Neuronal stem cell (in vitro differentiated cells): ENCODE measurements at regions not wholly inside any gene's neighbourhood (a gene's known extent, or its start where the extent isn't known, plus 50 kb on each side); places are given as distances from the start of the nearest gene placed in this dataset.

Source experiments
- DNase-seq: peaks from one replicate; pipeline ENCODE4 v3.0.0-alpha.2; 2013; ENCODE audit warnings: low spot score
- H2AFZ ChIP-seq: one replicate; pipeline ENCODE4 v1.6.1; 2013; ENCODE audit warnings: mild to moderate bottlenecking, low read length, inconsistent platforms
- H2AK5ac ChIP-seq: 2 replicates; pipeline ENCODE4 v1.6.1; 2013; ENCODE audit warnings: low read depth, mild to moderate bottlenecking, inconsistent platforms, low read length, moderate library complexity, mixed read lengths
- H2BK120ac ChIP-seq: 2 replicates; pipeline ENCODE4 v1.6.1; 2013; ENCODE audit warnings: low read depth, mild to moderate bottlenecking, inconsistent platforms, low read length, moderate library complexity, mixed read lengths
- H2BK12ac ChIP-seq: one replicate; pipeline ENCODE4 v1.6.1; 2013; ENCODE audit warnings: low read length, inconsistent platforms
- H2BK15ac ChIP-seq: 2 replicates; pipeline ENCODE4 v1.6.1; 2013; ENCODE audit warnings: mild to moderate bottlenecking, low read length, inconsistent platforms, mixed read lengths
- H2BK5ac ChIP-seq: one replicate; pipeline ENCODE4 v1.6.1; 2013; ENCODE audit warnings: inconsistent platforms, mild to moderate bottlenecking, low read length, moderate library complexity
- H3K14ac ChIP-seq: one replicate; pipeline ENCODE4 v1.6.1; 2013; ENCODE audit warnings: low read length, inconsistent platforms
- H3K18ac ChIP-seq: 2 replicates; pipeline ENCODE4 v1.6.1; 2013; ENCODE audit warnings: low read length, inconsistent platforms
- H3K23ac ChIP-seq: 2 replicates; pipeline ENCODE4 v1.6.1; 2013; ENCODE audit warnings: low read depth, mild to moderate bottlenecking, mixed read lengths, low read length, inconsistent platforms; ENCODE audit not compliant: poor library complexity
- H3K27ac ChIP-seq: replicated peaks from 3 replicates; pipeline ENCODE4 v1.5.1; 2013; ENCODE audit warnings: low read length, inconsistent platforms
- H3K27me3 ChIP-seq, 3 experiments: 2 replicates each; pipeline ENCODE4 v1.6.1; 2013; ENCODE audit warnings: low read length in 3 of 3, mild to moderate bottlenecking in 2 of 3, inconsistent platforms in 1 of 3, low read depth in 1 of 3, mixed read lengths in 1 of 3, moderate library complexity in 1 of 3; ENCODE audit not compliant: control insufficient read depth in 3 of 3, insufficient read depth in 3 of 3
- H3K36me3 ChIP-seq, 2 donors: replicated peaks in 1 of 2; 2 replicates each; pipeline ENCODE4 v1.6.1; 2013; ENCODE audit warnings: low read length in 2 of 2; ENCODE audit not compliant: control insufficient read depth in 2 of 2, insufficient read depth in 2 of 2
- H3K4ac ChIP-seq: 2 replicates; pipeline ENCODE4 v1.6.1; 2013; ENCODE audit warnings: inconsistent platforms, mild to moderate bottlenecking, low read length, moderate library complexity
- H3K4me1 ChIP-seq, 2 donors: 1 replicate in 1 of 2; 2 replicates in 1 of 2; pipeline ENCODE4 v1.6.1; 2013; ENCODE audit warnings: low read length in 2 of 2, low read depth in 1 of 2; ENCODE audit not compliant: control insufficient read depth in 2 of 2, insufficient read depth in 1 of 2
- H3K4me2 ChIP-seq: one replicate; pipeline ENCODE4 v1.6.1; 2013; ENCODE audit warnings: mild to moderate bottlenecking, low read length, inconsistent platforms; ENCODE audit not compliant: insufficient read depth, poor library complexity, severe bottlenecking
- H3K4me3 ChIP-seq, 2 donors: 2 replicates each; pipeline ENCODE4 v1.5.1; 2013; ENCODE audit warnings: low read length in 2 of 2, mild to moderate bottlenecking in 2 of 2, inconsistent platforms in 1 of 2, moderate library complexity in 1 of 2
- H3K79me1 ChIP-seq: one replicate; pipeline ENCODE4 v1.6.1; 2013; ENCODE audit warnings: low read depth, mild to moderate bottlenecking, inconsistent platforms, low read length, moderate library complexity
- H3K9ac ChIP-seq: one replicate; pipeline ENCODE4 v1.6.1; 2013; ENCODE audit warnings: mild to moderate bottlenecking, low read depth, low read length, inconsistent platforms; ENCODE audit not compliant: poor library complexity
- H3K9me3 ChIP-seq, 2 donors: replicated peaks in 1 of 2; 2 replicates each; pipeline versions ENCODE3 to v1.6.1; 2013; ENCODE audit warnings: low read length in 2 of 2, mild to moderate bottlenecking in 2 of 2, inconsistent platforms in 1 of 2, low read depth in 1 of 2, mixed read lengths in 1 of 2, moderate library complexity in 1 of 2; ENCODE audit not compliant: control insufficient read depth in 2 of 2, insufficient read depth in 1 of 2
- H4K8ac ChIP-seq: one replicate; pipeline ENCODE4 v1.6.1; 2013; ENCODE audit warnings: low read depth, mild to moderate bottlenecking, inconsistent platforms, low read length, moderate library complexity
- H4K91ac ChIP-seq: one replicate; pipeline ENCODE4 v1.6.1; 2013; ENCODE audit warnings: low read length, low read depth, mild to moderate bottlenecking, inconsistent platforms; ENCODE audit not compliant: poor library complexity
- WGBS, 2 donors: extraction: QIAGEN DNeasy Blood & Tissue Kit; methylation state at CpG; one replicate each; pipeline ENCODE4 v1.1.7; 2013; ENCODE audit warnings: missing lambda C conversion rate in 2 of 2, mixed read lengths in 1 of 2; ENCODE audit not compliant: insufficient read length in 2 of 2, insufficient replicate concordance in 1 of 2; ENCODE audit errors: extremely low coverage in 2 of 2; 5-methylcytosine and 5-hydroxymethylcytosine counted together

DNA sequence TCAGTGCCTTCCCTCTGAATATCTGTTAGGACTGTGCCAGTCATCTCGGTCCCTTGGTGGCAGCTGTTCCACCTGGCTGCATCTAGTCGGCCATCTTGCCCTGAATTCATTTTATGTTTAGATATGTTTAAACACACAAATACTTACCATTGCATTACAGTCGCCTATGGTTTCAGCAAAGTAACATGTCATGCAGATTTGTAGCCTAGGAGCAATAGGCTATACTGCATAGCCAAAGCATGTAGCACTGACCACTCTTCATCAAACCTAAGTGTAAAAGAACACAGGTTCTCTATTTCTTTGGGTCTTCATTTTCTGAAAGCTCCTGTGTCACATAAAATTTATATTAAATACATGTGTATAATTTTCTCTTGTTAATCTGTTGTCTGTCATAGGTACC, 118.9 kb upstream of the THSD7A start:
- Histone ChIP-seq H3K27me3 (no peaks in the 10 kb centered on the region), H2AFZ (no peak overlapping the region), H3K4me1 (no peaks in the 10 kb centered on the region), H3K18ac (no peak overlapping the region), H3K36me3 (no peaks in the 10 kb centered on the region), H3K9ac (no peak overlapping the region), H2BK120ac (no peak overlapping the region), H3K79me1 (no peaks in the 10 kb centered on the region), H2BK12ac (no peak overlapping the region), H3K14ac (no peak overlapping the region), H2BK15ac (no peak overlapping the region), H4K91ac (no peak overlapping the region), H4K8ac (no peak overlapping the region), H3K4ac (no peak overlapping the region), H3K4me3 (no peak overlapping the region), H2BK5ac (no peak overlapping the region), H2AK5ac (no peak overlapping the region), H3K23ac (no peak overlapping the region), H3K9me3 (no peaks in the 10 kb centered on the region), H3K27ac (no peak overlapping the region), H3K4me2 (no peak overlapping the region)
- no CpG with 5 or more reads among the region's 3 CpGs for WGBS, 2 donors
- DNase-seq, result no peak

DNA sequence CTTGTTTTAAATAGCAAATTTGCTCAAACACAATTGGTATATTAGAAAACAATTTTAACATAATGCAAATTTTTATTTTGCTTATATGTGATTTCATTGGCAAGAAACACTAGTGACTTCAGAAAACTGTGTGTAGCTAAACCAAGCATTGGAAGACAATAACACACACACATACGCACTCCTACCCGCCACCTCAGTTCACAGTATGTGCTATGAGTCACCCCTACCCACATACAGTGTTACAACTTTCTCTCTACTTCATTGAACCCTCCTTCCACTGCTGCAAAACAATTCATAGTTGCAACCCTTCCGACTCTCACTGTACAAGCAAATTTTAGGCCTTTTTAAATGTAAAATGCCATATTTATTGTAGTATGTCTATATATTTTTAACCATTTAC, 119.9 kb upstream of the THSD7A start:
- H3K9me3 ChIP-seq, result no peaks in the 10 kb centered on the region
- WGBS, 2 donors, result no CpG with 5 or more reads among the region's 3 CpGs
- no peaks in the 10 kb centered on the region for H3K79me1 ChIP-seq
- no peak overlapping the region for H3K4ac ChIP-seq
- no peak for DNase-seq
- no peak overlapping the region for H3K9ac ChIP-seq
- H2AK5ac ChIP-seq, result no peak overlapping the region
- no peaks in the 10 kb centered on the region for H3K27me3 ChIP-seq
- H2BK120ac ChIP-seq, result no peak overlapping the region
- H3K27ac ChIP-seq, result no peak overlapping the region
- no peaks in the 10 kb centered on the region for H3K36me3 ChIP-seq
- no peak overlapping the region for H3K4me2 ChIP-seq
- no peak overlapping the region for H3K4me3 ChIP-seq
- H4K91ac ChIP-seq, result no peak overlapping the region
- no peak overlapping the region for H3K18ac ChIP-seq
- no peak overlapping the region for H3K23ac ChIP-seq
- no peak overlapping the region for H2AFZ ChIP-seq
- H3K14ac ChIP-seq, result no peak overlapping the region
- no peaks in the 10 kb centered on the region for H3K4me1 ChIP-seq
- no peak overlapping the region for H2BK15ac ChIP-seq
- no peak overlapping the region for H2BK5ac ChIP-seq
- no peak overlapping the region for H2BK12ac ChIP-seq
- H4K8ac ChIP-seq, result no peak overlapping the region

DNA sequence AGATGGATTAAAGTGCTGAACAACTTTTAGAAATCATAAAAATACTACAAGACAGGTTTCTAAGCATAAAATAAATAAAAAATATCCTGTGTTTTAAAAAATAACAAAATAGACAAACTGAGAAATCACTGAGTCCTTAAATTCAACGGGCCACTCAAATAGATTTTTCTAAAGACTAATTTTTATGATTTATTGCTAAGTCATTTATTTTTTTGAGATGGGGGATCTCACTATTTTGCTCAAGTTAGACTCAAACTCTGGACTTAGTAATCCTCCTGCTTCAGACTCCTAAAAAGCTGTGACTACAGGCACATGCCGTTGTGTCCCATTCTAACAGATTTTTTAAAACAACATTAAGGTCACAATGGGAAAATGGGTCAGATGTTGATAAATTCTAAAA, 121.0 kb upstream of the THSD7A start:
- Histone ChIP-seq H3K4me1 (no peaks in the 10 kb centered on the region), H3K23ac (no peak overlapping the region), H3K4me2 (no peak overlapping the region), H2BK120ac (no peak overlapping the region), H3K9ac (no peak overlapping the region), H3K27me3 (no peaks in the 10 kb centered on the region), H3K9me3 (no peaks in the 10 kb centered on the region), H3K14ac (no peak overlapping the region), H2BK5ac (no peak overlapping the region), H2BK15ac (no peak overlapping the region), H2AK5ac (no peak overlapping the region), H2AFZ (no peak overlapping the region), H3K18ac (no peak overlapping the region), H3K4ac (no peak overlapping the region), H3K27ac (no peak overlapping the region), H2BK12ac (no peak overlapping the region), H4K8ac (no peak overlapping the region), H3K4me3 (no peak overlapping the region), H3K79me1 (no peaks in the 10 kb centered on the region), H3K36me3 (no peaks in the 10 kb centered on the region), H4K91ac (no peak overlapping the region)
- WGBS, 2 donors, result no CpG with 5 or more reads among the region's 2 CpGs
- no peak for DNase-seq

DNA sequence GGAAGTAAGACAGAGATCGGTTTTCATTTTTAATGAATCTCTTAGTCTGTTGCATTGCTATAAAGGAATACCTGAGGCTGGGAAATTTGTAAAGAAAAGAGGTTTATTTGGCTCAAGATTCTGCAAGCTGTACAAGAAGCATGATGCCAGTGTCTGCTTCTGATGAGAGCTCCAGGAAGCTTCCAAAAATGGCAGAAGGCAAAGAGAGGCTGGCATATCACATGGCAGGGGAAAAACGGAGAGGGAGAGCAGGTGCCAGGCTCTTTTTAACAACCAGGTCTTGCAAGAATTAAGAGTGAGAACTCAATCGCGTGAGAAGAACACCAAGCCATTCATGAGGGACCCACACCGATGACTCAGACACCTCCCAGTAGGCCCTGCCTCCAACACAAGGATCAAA, 125.0 kb upstream of the THSD7A start:
- H2BK120ac ChIP-seq, result no peak overlapping the region
- no peaks in the 10 kb centered on the region for H3K4me1 ChIP-seq
- no peak overlapping the region for H2BK5ac ChIP-seq
- H3K9me3 ChIP-seq, result no peaks in the 10 kb centered on the region
- DNase-seq, result no peak
- H3K27ac ChIP-seq, result no peak overlapping the region
- H3K4ac ChIP-seq, result no peak overlapping the region
- H3K4me2 ChIP-seq, result no peak overlapping the region
- H3K9ac ChIP-seq, result no peak overlapping the region
- H4K8ac ChIP-seq, result no peak overlapping the region
- H2BK12ac ChIP-seq, result no peak overlapping the region
- no peak overlapping the region for H2AFZ ChIP-seq
- no peak overlapping the region for H3K14ac ChIP-seq
- no CpG with 5 or more reads among the region's 5 CpGs for WGBS, 2 donors
- H3K79me1 ChIP-seq, result no peaks in the 10 kb centered on the region
- no peak overlapping the region for H2BK15ac ChIP-seq
- H4K91ac ChIP-seq, result no peak overlapping the region
- no peak overlapping the region for H3K18ac ChIP-seq
- H3K27me3 ChIP-seq, result no peaks in the 10 kb centered on the region
- no peak overlapping the region for H3K23ac ChIP-seq
- no peak overlapping the region for H2AK5ac ChIP-seq
- H3K4me3 ChIP-seq, result no peak overlapping the region
- H3K36me3 ChIP-seq, result no peaks in the 10 kb centered on the region
